ENCODE measurements at regions not wholly inside any gene's neighbourhood (a gene's known extent, or its start where the extent isn't known, plus 50 kb on each side); places are given as distances from the start of the nearest gene placed in this dataset.

- no peak overlapping the region for H3K4me3 ChIP-seq (ENCODE audit: low read depth, low read length)
- no peak for TF ChIP-seq CTCF (IDR thresholded peaks at IDR 0.05; ENCODE audit: insufficient read depth, low read depth, low read length, missing control alignments)
- no peak for DNase-seq (ENCODE audit: low read depth)
Measured at GRCh38 chr4:130855533-130855932, 1759.6 kb downstream of the C4orf33 start.

GRCh38 chr4:130859991-130860390 is 1764.0 kb downstream of the C4orf33 start:
- TF ChIP-seq CTCF (IDR thresholded peaks at IDR 0.05; ENCODE audit: insufficient read depth, low read depth, low read length, missing control alignments): no peak
- no peak for DNase-seq (ENCODE audit: low read depth)
- no peak overlapping the region for H3K4me3 ChIP-seq (ENCODE audit: low read depth, low read length)

- no peak for DNase-seq (ENCODE audit: low read depth)
- H3K4me3 ChIP-seq (ENCODE audit: low read depth, low read length): no peak overlapping the region
- TF ChIP-seq CTCF (IDR thresholded peaks at IDR 0.05; ENCODE audit: insufficient read depth, low read depth, low read length, missing control alignments): no peak
Measured at GRCh38 chr4:130896920-130897319, 1801.0 kb downstream of the C4orf33 start.

- no peak overlapping the region for H3K4me3 ChIP-seq (ENCODE audit: low read depth, low read length)
- DNase-seq (ENCODE audit: low read depth): no peak
- TF ChIP-seq CTCF (IDR thresholded peaks at IDR 0.05; ENCODE audit: insufficient read depth, low read depth, low read length, missing control alignments): no peak
Measured at GRCh38 chr4:130901321-130901720, 1805.4 kb downstream of the C4orf33 start.

- DNase-seq (ENCODE audit: low read depth): no peak
- no peak overlapping the region for H3K4me3 ChIP-seq (ENCODE audit: low read depth, low read length)
- no peak for TF ChIP-seq CTCF (IDR thresholded peaks at IDR 0.05; ENCODE audit: insufficient read depth, low read depth, low read length, missing control alignments)
Measured at GRCh38 chr4:130922955-130923354, 1827.0 kb downstream of the C4orf33 start.

GRCh38 chr4:130955520-130955919 is 1859.6 kb downstream of the C4orf33 start:
- no peak overlapping the region for H3K4me3 ChIP-seq (ENCODE audit: low read depth, low read length)
- TF ChIP-seq CTCF (IDR thresholded peaks at IDR 0.05; ENCODE audit: insufficient read depth, low read depth, low read length, missing control alignments): no peak
- no peak for DNase-seq (ENCODE audit: low read depth)

- no peak for TF ChIP-seq CTCF (IDR thresholded peaks at IDR 0.05; ENCODE audit: insufficient read depth, low read depth, low read length, missing control alignments)
- H3K4me3 ChIP-seq (ENCODE audit: low read depth, low read length): no peak overlapping the region
- no peak for DNase-seq (ENCODE audit: low read depth)
Measured at GRCh38 chr4:130985371-130985770, 1889.4 kb downstream of the C4orf33 start.

Data from GM12865 (cell line).